Panc1 (cell line): ENCODE measurements at regions not wholly inside any gene's neighbourhood (a gene's known extent, or its start where the extent isn't known, plus 50 kb on each side); places are given as distances from the start of the nearest gene placed in this dataset.

Source experiments
- ATAC-seq: fragments of 200-7000 bp; cut with Tn5 transposase; 2 replicates; pipeline ENCODE4 v1.9.1; 2020; ENCODE audit warnings: mild to moderate bottlenecking, moderate library complexity
- BruUV-seq: library from RNA; stranded (reverse); fragments of 400-500 nt; replicated peaks from 2 replicates; lab custom pipeline; 2021; lab: Mats Ljungman, UMichigan
- CTCF ChIA-PET: fragments of 300-600 bp; sonication (Branson Sonifier 250); formaldehyde crosslinking; loops from one replicate; lab custom pipeline; 2022; ENCODE audit warnings: antibody characterized with exemption; lab: Charles Lee
- POLR2A ChIA-PET: fragments of 300-600 bp; sonication (Branson Sonifier 250); formaldehyde crosslinking; loops from one replicate; lab custom pipeline; 2022; ENCODE audit warnings: antibody characterized with exemption; lab: Charles Lee
- DNase-seq: peaks from one replicate; pipeline ENCODE4 v3.0.0-alpha.2; 2010; ENCODE audit warnings: low read depth, low spot score
- H3K27ac ChIP-seq: 2 replicates; pipeline ENCODE4 v1.5.1; 2011; ENCODE audit warnings: mild to moderate bottlenecking, low read length, inconsistent platforms
- H3K27me3 ChIP-seq: fragments of 200-500 bp; sonication (Bioruptor generic); 2 replicates; pipeline ENCODE4 v1.6.0; 2014; ENCODE audit warnings: low read length, inconsistent platforms; ENCODE audit not compliant: control insufficient read depth, insufficient read depth
- H3K36me3 ChIP-seq: fragments of 200-500 bp; sonication (Bioruptor generic); 2 replicates; pipeline ENCODE4 v1.5.1; 2014; ENCODE audit warnings: inconsistent platforms, mild to moderate bottlenecking, low read length, moderate library complexity; ENCODE audit not compliant: control insufficient read depth, insufficient read depth
- H3K4me1 ChIP-seq: 2 replicates; pipeline ENCODE4 v1.5.1; 2011; ENCODE audit warnings: inconsistent platforms, mild to moderate bottlenecking, low read length, moderate library complexity; ENCODE audit not compliant: control insufficient read depth, insufficient read depth
- H3K4me3 ChIP-seq, 2 experiments: 2 replicates each; pipeline ENCODE4 v1.5.1; 2011 to 2012; ENCODE audit warnings: low read depth in 2 of 2, low read length in 2 of 2, mild to moderate bottlenecking in 2 of 2, inconsistent platforms in 1 of 2, moderate library complexity in 1 of 2
- H3K9me3 ChIP-seq: fragments of 200-500 bp; sonication (Bioruptor generic); 2 replicates; pipeline ENCODE4 v1.5.1; 2014; ENCODE audit warnings: low read depth, mild to moderate bottlenecking, inconsistent platforms, low read length, moderate library complexity; ENCODE audit not compliant: control insufficient read depth, insufficient read depth
- POLR2AphosphoS5 ChIP-seq: IDR thresholded peaks from 2 replicates; pipeline ENCODE4 v1.6.1; 2012; ENCODE audit warnings: mild to moderate bottlenecking, low read depth, low read length, moderate library complexity
- SIN3A ChIP-seq: IDR thresholded peaks from 2 replicates; pipeline ENCODE4 v1.6.1; 2012; ENCODE audit warnings: low read depth, mild to moderate bottlenecking, low read length, moderate library complexity, borderline replicate concordance; ENCODE audit not compliant: insufficient read depth
- TCF7L2 ChIP-seq: IDR thresholded peaks from 2 replicates; pipeline ENCODE4 v1.6.1; 2011; ENCODE audit warnings: mild to moderate bottlenecking, low read depth, low read length, inconsistent platforms
- in situ Hi-C: cut with HindIII; loops from 2 replicates; pipeline ENCODE4 v1.10.0; 2016; ENCODE audit warnings: low sequenced_read_pairs, low pct_unique_long_range_greater_than_20kb
- intact Hi-C: fragments of 100-400 bp; cut with micrococcal nuclease; formaldehyde crosslinking; loops from one replicate; pipeline ENCODE4 v1.10.0; 2022; ENCODE audit not compliant: unreplicated experiment
- TF ChIP-seq, protein P1 (sequence below): fragments of 450-650 bp; IDR thresholded peaks from 2 replicates; pipeline ENCODE4 v1.5.1; 2017; ENCODE audit warnings: mild to moderate bottlenecking
- TF ChIP-seq, protein P2 (sequence below), 2 experiments: IDR thresholded peaks; 2 replicates each; pipeline ENCODE4 v1.6.1; 2011 to 2012; ENCODE audit warnings: low read depth in 2 of 2, control low read depth in 1 of 2, low read length in 1 of 2, mild to moderate bottlenecking in 1 of 2, moderate library complexity in 1 of 2; ENCODE audit not compliant: insufficient read depth in 1 of 2

DNA sequence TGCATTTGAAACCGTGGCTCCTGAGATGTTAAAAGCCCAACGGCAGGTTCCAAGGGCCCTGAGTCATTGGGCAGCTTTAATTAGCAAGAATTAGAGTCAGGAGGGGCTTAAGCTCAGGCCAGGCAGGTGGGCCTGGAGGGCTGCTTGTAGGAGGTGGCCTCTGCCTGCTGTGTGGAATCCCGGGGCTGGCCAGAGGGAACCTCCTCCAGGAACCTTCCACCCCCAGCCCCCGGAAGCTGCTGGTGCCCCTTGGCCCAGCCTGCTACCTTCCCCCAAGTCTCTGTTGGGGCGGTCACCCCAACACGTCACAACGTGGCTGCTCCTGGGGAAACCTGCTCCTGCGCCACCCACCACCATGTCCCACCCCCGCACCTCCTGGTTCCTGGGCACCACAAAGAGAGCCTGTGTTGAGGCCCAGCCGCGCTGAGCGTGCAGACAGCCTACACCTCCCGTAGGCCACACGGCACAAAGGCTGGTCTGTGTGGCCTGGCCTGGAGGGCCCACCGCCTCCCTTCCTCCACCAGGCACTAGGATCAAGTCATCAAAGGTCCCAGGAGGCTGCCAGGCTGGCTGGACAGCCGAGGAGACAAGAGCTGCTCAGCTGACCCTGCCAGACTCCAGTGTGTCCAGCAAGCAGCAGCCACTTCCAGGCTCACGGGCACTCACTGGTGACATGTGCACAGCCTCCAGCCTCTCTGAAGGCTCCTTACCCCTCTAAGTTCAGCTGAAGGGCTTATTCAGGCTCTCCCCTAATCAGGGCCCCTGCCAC is 86.3 kb downstream of the SNX5 start:
- BruUV-seq: no TSS peak
- H3K27me3 ChIP-seq: no peaks in the 10 kb centered on the region
- DNase-seq: no peak
- no peaks in the 10 kb centered on the region for H3K36me3 ChIP-seq
- no peaks in the 10 kb centered on the region for H3K9me3 ChIP-seq
- TF ChIP-seq, protein P1, sequence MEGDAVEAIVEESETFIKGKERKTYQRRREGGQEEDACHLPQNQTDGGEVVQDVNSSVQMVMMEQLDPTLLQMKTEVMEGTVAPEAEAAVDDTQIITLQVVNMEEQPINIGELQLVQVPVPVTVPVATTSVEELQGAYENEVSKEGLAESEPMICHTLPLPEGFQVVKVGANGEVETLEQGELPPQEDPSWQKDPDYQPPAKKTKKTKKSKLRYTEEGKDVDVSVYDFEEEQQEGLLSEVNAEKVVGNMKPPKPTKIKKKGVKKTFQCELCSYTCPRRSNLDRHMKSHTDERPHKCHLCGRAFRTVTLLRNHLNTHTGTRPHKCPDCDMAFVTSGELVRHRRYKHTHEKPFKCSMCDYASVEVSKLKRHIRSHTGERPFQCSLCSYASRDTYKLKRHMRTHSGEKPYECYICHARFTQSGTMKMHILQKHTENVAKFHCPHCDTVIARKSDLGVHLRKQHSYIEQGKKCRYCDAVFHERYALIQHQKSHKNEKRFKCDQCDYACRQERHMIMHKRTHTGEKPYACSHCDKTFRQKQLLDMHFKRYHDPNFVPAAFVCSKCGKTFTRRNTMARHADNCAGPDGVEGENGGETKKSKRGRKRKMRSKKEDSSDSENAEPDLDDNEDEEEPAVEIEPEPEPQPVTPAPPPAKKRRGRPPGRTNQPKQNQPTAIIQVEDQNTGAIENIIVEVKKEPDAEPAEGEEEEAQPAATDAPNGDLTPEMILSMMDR: no peak
- TF ChIP-seq POLR2AphosphoS5 (no peak), TCF7L2 (no peak), SIN3A (no peak)
- TF ChIP-seq, protein P2, sequence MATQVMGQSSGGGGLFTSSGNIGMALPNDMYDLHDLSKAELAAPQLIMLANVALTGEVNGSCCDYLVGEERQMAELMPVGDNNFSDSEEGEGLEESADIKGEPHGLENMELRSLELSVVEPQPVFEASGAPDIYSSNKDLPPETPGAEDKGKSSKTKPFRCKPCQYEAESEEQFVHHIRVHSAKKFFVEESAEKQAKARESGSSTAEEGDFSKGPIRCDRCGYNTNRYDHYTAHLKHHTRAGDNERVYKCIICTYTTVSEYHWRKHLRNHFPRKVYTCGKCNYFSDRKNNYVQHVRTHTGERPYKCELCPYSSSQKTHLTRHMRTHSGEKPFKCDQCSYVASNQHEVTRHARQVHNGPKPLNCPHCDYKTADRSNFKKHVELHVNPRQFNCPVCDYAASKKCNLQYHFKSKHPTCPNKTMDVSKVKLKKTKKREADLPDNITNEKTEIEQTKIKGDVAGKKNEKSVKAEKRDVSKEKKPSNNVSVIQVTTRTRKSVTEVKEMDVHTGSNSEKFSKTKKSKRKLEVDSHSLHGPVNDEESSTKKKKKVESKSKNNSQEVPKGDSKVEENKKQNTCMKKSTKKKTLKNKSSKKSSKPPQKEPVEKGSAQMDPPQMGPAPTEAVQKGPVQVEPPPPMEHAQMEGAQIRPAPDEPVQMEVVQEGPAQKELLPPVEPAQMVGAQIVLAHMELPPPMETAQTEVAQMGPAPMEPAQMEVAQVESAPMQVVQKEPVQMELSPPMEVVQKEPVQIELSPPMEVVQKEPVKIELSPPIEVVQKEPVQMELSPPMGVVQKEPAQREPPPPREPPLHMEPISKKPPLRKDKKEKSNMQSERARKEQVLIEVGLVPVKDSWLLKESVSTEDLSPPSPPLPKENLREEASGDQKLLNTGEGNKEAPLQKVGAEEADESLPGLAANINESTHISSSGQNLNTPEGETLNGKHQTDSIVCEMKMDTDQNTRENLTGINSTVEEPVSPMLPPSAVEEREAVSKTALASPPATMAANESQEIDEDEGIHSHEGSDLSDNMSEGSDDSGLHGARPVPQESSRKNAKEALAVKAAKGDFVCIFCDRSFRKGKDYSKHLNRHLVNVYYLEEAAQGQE (IDR thresholded peaks at IDR 0.05; ENCODE audit: insufficient read depth in 1 of 2, low read depth in 2 of 2, low read length in 1 of 2): no peak
- ChIA-PET POLR2A (no interaction called here), CTCF (no interaction called here)
- intact Hi-C loops (no loop called here), in situ Hi-C loops (no loop called here)
- no peak overlapping the region; the same call in 1 of the 2 replicates for H3K27ac ChIP-seq
- peak; percentile 60 for ATAC-seq
- no peak overlapping the region for H3K4me3 ChIP-seq
- H3K4me1 ChIP-seq: peaks cover 14% of the 10 kb centered on the region

DNA sequence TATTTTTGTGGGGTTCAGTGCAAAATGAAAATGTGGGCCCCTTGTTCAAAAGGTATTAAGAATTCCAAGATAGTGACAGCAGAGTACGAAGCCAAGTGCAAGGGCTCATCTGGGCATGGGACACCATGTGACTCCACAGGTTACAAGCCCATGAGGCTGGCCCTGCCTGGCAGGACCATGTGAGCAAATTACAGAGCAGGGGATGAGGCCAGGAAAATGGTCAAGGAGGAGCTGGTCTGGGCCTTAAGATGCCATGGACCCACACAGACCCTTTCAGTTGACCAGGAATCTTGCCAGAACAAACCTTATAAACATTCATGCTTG is 86.9 kb downstream of the SNX5 start:
- no peak overlapping the region for H3K27ac ChIP-seq
- no peaks in the 10 kb centered on the region for H3K27me3 ChIP-seq
- TF ChIP-seq POLR2AphosphoS5: no peak
- no peak for TF ChIP-seq TCF7L2
- TF ChIP-seq, protein P2 (IDR thresholded peaks at IDR 0.05; ENCODE audit: insufficient read depth in 1 of 2, low read depth in 2 of 2, low read length in 1 of 2): no peak
- no peak for TF ChIP-seq SIN3A
- TF ChIP-seq, protein P1: no peak
- in situ Hi-C loops (no loop called here), intact Hi-C loops (no loop called here)
- POLR2A ChIA-PET: interaction anchor here (0.5 kb wide), 1 partner anchor 74 kb away, joined by 11 read pairs; no protein-coding TSS in a partner anchor
- ATAC-seq (no peak; the same call in 1 of the 2 replicates), DNase-seq (no peak)
- no peaks in the 10 kb centered on the region for H3K36me3 ChIP-seq
- H3K4me3 ChIP-seq: no peak overlapping the region
- H3K9me3 ChIP-seq: no peaks in the 10 kb centered on the region
- peaks cover 14% of the 10 kb centered on the region for H3K4me1 ChIP-seq
- CTCF ChIA-PET: no interaction called here
- no TSS peak for BruUV-seq
